GM12872 (cell line): ENCODE measurements at regions not wholly inside any gene's neighbourhood (a gene's known extent, or its start where the extent isn't known, plus 50 kb on each side); places are given as distances from the start of the nearest gene placed in this dataset.

ENCODE experiments used
- TF ChIP-seq, protein P1 (sequence below): IDR thresholded peaks from 3 replicates; pipeline ENCODE4 v1.5.1; 2011; ENCODE audit warnings: low read depth, mild to moderate bottlenecking, low read length, moderate library complexity; ENCODE audit not compliant: insufficient read depth

DNA sequence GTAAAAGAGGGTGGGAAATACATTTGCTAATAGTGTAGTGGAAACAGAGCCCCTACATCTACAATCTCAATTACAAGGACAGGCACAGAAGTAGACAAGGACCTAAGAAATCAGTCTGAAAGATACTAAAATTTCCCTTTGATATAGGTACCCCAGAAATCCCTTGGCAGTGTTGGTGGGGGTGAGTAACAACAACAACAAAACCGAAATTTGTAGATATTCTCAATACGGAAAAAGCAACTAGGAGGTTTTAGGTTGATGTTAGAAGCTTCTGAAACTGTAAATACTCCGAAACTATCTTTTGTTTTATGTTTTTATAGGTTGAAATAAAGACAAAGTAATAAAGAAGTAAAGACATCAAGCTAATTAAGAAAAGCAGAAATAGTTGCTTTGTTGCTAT, 323.1 kb upstream of the CBLB start:
- TF ChIP-seq, protein P1, sequence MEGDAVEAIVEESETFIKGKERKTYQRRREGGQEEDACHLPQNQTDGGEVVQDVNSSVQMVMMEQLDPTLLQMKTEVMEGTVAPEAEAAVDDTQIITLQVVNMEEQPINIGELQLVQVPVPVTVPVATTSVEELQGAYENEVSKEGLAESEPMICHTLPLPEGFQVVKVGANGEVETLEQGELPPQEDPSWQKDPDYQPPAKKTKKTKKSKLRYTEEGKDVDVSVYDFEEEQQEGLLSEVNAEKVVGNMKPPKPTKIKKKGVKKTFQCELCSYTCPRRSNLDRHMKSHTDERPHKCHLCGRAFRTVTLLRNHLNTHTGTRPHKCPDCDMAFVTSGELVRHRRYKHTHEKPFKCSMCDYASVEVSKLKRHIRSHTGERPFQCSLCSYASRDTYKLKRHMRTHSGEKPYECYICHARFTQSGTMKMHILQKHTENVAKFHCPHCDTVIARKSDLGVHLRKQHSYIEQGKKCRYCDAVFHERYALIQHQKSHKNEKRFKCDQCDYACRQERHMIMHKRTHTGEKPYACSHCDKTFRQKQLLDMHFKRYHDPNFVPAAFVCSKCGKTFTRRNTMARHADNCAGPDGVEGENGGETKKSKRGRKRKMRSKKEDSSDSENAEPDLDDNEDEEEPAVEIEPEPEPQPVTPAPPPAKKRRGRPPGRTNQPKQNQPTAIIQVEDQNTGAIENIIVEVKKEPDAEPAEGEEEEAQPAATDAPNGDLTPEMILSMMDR: no peak

DNA sequence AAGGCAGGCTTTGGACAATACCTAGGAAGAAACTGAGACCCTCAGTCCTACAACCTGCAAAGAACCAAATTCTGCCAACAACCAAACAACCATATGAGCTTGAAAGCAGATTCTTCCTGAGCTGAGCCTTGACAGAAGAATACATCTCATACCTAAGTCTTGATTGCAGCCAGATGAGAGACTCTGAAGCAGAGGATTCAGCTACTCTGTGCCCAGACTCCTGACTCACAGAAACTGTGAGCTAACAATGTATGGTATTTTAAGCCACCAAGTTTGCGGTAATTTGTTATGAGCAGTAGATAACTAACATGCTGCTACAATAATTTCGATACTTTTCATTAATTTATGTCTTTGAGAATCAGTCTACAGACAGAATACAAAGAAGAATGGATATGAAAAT, 325.1 kb upstream of the CBLB start:
- TF ChIP-seq, protein P1: no peak

DNA sequence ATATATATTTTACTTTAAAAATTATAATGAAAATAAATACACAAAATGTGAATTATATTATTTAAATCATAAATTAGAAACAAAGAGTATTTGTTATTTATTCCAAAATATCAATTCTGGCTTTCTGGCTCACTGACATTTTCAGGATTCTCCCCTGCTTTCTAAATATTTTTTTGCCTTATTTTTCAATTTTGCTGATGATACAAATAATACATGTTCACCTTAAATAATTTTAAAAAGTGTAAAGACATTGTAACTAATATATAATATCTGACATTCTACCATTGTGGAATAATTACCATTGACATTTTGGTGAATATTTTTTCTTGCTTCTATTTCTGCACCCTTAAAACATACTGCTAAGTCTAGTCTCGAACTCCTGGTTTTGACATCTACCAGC, 325.9 kb upstream of the CBLB start:
- TF ChIP-seq, protein P1: no peak

DNA sequence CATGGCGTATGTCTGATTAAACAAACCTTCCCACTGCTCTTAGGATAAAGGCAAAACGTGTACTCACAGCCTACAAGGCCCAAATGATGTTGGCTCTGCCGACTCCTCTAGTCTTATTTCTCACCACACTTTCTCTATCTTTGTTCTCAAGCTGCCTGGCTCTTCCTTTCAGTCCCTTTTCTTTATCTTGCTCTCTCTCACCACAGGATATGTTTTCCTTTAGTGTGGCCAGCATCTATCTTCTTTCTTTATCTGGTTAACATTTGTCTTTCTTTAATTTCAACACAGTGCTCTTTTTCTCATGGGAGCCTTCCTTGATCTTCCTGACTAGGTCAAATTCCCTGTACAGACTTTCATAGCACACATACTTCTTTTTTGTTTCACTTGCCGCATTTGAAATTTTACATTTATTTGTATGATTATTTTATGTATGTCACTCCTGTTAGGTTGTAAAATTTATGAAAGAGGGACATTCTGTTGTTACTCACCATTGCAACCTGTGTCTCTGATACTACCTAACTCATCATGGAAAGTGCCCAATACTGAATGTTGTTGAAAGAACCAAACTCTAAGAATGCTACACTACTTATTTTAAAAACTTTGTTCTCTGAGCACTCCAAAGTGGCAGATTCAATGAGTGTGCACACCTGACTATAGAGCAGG, 328.9 kb upstream of the CBLB start:
- TF ChIP-seq, protein P1: no peak

DNA sequence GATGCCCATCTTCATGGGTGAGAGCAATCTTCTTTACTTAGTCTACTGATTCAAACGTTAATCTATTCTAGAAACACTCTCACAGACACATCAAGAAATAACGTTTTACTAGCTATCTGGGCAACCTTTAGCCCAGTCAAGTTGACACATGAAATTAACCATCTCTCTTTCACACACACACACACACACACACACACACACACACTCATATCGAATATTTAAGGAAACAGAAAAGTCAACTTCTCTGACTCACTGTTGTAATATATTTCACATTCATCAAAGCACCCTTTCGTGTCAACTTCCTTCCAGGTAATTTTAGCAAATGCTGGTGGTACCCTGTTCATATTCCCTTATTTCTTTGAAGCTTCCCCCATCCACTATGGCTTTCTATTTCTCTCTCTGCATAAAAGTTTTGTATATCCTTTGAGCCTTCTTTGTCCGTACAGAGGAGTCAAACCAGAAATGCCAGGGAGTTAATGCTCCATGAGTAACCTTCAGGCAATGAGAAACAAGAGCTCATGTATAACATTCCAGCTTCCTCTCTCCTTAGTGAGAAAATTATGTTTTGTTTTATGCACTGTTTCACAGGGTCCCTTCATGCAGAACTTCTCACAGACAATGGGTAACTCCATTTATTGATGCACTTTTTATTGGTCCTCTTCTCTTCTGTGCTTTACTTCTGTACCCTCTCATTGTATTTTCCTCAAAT, 335.5 kb upstream of the CBLB start:
- TF ChIP-seq, protein P1: no peak

DNA sequence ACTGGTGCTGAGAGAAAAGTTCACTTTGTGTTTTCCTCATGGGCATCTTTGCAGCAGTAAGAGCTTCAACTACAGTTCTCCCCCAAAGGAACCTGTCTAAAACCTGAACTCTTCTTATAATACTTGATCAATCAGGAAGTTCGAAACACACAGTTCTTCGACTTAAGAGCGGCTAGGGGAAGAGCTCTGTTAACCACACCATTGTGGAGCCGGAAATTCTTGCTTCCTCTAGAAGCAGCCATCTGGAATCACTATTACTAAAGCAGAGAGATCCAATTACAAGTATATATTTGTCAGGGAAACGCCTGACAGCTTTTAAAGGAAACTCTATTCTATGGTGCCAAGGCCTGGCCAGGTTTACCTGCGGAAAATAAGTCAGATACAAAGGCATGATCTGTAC, 337.3 kb upstream of the CBLB start:
- TF ChIP-seq, protein P1: no peak

DNA sequence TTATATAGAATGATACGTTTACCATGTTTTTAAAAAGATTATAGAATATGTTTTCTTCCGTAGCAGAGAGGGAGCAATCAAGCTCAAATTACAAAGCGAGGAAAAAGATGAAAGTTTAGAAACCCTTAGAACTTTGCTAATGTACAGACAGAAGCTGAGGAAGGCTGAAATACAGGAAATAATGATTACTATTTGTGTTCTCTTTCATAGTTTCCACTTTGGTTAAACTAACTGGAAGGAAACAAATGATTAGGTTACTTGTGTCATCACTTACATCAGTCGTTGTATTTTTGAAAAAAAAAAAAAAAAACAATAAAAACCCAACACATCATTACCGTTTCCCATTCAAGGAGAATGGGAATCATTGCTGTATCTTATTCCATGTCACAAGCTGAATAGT, 337.8 kb upstream of the CBLB start:
- TF ChIP-seq, protein P1: no peak
